H1 (cell line): ENCODE measurements at regions not wholly inside any gene's neighbourhood (a gene's known extent, or its start where the extent isn't known, plus 50 kb on each side); places are given as distances from the start of the nearest gene placed in this dataset.

Source experiments
- CBX5 ChIP-seq: fragments of 300-800, 300-1000 bp; sonication (generic); IDR thresholded peaks from 2 replicates; pipeline ENCODE4 v1.7.1; 2016; ENCODE audit warnings: antibody characterized with exemption, low read length, low read depth
- JUN ChIP-seq: IDR thresholded peaks from 2 replicates; pipeline ENCODE4 v1.6.1; 2011; ENCODE audit warnings: low read depth, mild to moderate bottlenecking, improper control_type of control experiment, low read length

GRCh38 chr3:148044151-148044550, 635.0 kb downstream of the ZIC1 start (continued):
- TF ChIP-seq CBX5: no peak
- TF ChIP-seq JUN: no peak
